K562 (cell line): ENCODE measurements at regions not wholly inside any gene's neighbourhood (a gene's known extent, or its start where the extent isn't known, plus 50 kb on each side); places are given as distances from the start of the nearest gene placed in this dataset.

ENCODE experiments used
- ATAC-seq: fragments of 200-7000 bp; cut with Tn5 transposase; 3 replicates; pipeline ENCODE4 v1.9.1; 2020; ENCODE audit warnings: moderate library complexity
- BruUV-seq: library from RNA; stranded (reverse); fragments of 400-500 nt; replicated peaks from 2 replicates; lab custom pipeline; 2021; lab: Mats Ljungman, UMichigan
- CTCF ChIA-PET: fragments of 300-600 bp; formaldehyde crosslinking; extraction: SDS; loops from one replicate; lab custom pipeline; 2021; ENCODE audit warnings: low intra/inter-chr PET ratio; lab: Yijun Ruan, JAX
- POLR2A ChIA-PET: fragments of 300-600, 350-650 bp; sonication (Branson Sonifier 250); formaldehyde crosslinking; extraction: SDS; loops from one replicate; lab custom pipeline; 2021; ENCODE audit warnings: antibody characterized with exemption, inconsistent platforms; lab: Yijun Ruan, JAX
- DNase-seq, 4 experiments: peaks; one replicate each; pipeline versions ENCODE4 v3.0.0 to v3.0.0-alpha.2; 2011 to 2018; ENCODE audit warnings: low spot score in 3 of 4, mixed read lengths in 3 of 4; ENCODE audit errors: extremely low read depth in 1 of 4
- FAIRE-seq: peaks from 2 replicates; lab custom pipeline; 2011; peaks lifted over from hg19 to GRCh38; lab: Jason Lieb, UNC
- H2AFZ ChIP-seq: 2 replicates; pipeline ENCODE4 v1.6.0; 2011; ENCODE audit warnings: low read depth, low read length, control low read depth, inconsistent platforms
- H3K27ac ChIP-seq: fragments of 200-600 bp; 3 replicates; pipeline ENCODE4 v1.8.0; 2011; ENCODE audit warnings: low read depth, mild to moderate bottlenecking, control low read depth, inconsistent platforms, low read length, moderate library complexity, mixed read lengths; ENCODE audit errors: extremely low read depth
- H3K27me3 ChIP-seq, 2 experiments: fragments of 300-600 bp in 1 of 2; 2 replicates in 1 of 2; 3 replicates in 1 of 2; pipeline versions ENCODE4 v1.6.0 to v1.8.0; 2011; ENCODE audit warnings: inconsistent platforms in 2 of 2, low read length in 2 of 2, mild to moderate bottlenecking in 1 of 2, mixed read lengths in 1 of 2, moderate library complexity in 1 of 2; ENCODE audit not compliant: control insufficient read depth in 2 of 2, insufficient read depth in 2 of 2
- H3K36me3 ChIP-seq: fragments of 300-600 bp; 3 replicates; pipeline ENCODE4 v1.8.0; 2011; ENCODE audit warnings: mild to moderate bottlenecking, low read length, inconsistent platforms; ENCODE audit not compliant: control insufficient read depth, insufficient read depth
- H3K4me1 ChIP-seq, 2 experiments: fragments of 200-600 bp in 1 of 2; replicated peaks in 1 of 2; 2 replicates in 1 of 2; 3 replicates in 1 of 2; pipeline versions ENCODE4 v1.5.1 to v1.8.0; 2011; ENCODE audit warnings: inconsistent platforms in 2 of 2, low read length in 2 of 2, mild to moderate bottlenecking in 1 of 2, mixed read lengths in 1 of 2, moderate library complexity in 1 of 2; ENCODE audit not compliant: control insufficient read depth in 2 of 2, insufficient read depth in 2 of 2
- H3K4me2 ChIP-seq: 2 replicates; pipeline ENCODE4 v1.6.1; 2011; ENCODE audit warnings: low read length, control low read depth, inconsistent platforms, mixed read lengths; ENCODE audit not compliant: insufficient read depth
- H3K4me3 ChIP-seq: fragments of 200-600 bp; sonication (generic), shearing (Covaris generic); 2 replicates; pipeline ENCODE4 v1.5.1; 2016; ENCODE audit warnings: control low read depth, inconsistent platforms
- H3K79me2 ChIP-seq: fragments of 200-600 bp; 3 replicates; pipeline ENCODE4 v1.8.0; 2011; ENCODE audit warnings: low read length, inconsistent platforms; ENCODE audit not compliant: control insufficient read depth, insufficient read depth
- H3K9ac ChIP-seq, 2 experiments: 2 replicates each; pipeline versions ENCODE4 v1.6.0 to v1.6.1; 2011; ENCODE audit warnings: low read depth in 2 of 2, low read length in 2 of 2, control low read depth in 1 of 2, inconsistent platforms in 1 of 2, mild to moderate bottlenecking in 1 of 2, mixed read lengths in 1 of 2; ENCODE audit not compliant: insufficient read depth in 1 of 2
- H3K9me1 ChIP-seq: one replicate; pipeline ENCODE4 v1.6.0; 2011; ENCODE audit warnings: inconsistent platforms, mild to moderate bottlenecking, low read length, moderate library complexity; ENCODE audit not compliant: control insufficient read depth, insufficient read depth
- H3K9me3 ChIP-seq: replicated peaks from 2 replicates; pipeline ENCODE4 v1.5.1; 2011; ENCODE audit warnings: low read depth, low read length, inconsistent platforms; ENCODE audit not compliant: control insufficient read depth, insufficient read depth
- H4K20me1 ChIP-seq: replicated peaks from 2 replicates; pipeline ENCODE4 v1.6.1; 2011; ENCODE audit warnings: low read length, inconsistent platforms, mixed read lengths; ENCODE audit not compliant: control insufficient read depth, insufficient read depth
- CBFA2T2 ChIP-seq: fragments of 450-650 bp; conservative IDR thresholded peaks from 2 replicates; pipeline ENCODE4 v1.6.1; 2017; ENCODE audit warnings: mild to moderate bottlenecking
- CBX1 ChIP-seq: sonication (generic); IDR thresholded peaks from 2 replicates; pipeline ENCODE4 v1.6.1; 2016; ENCODE audit warnings: antibody characterized with exemption, low read depth, mild to moderate bottlenecking
- CSDE1 ChIP-seq, 2 experiments: fragments of 450-650 bp; IDR thresholded peaks; 2 replicates each; pipeline ENCODE4 v1.6.1; 2016; ENCODE audit warnings: mild to moderate bottlenecking in 1 of 2
- GATAD2A ChIP-seq: fragments of 450-650 bp; IDR thresholded peaks from 2 replicates; pipeline ENCODE4 v1.6.1; 2017
- HOXB6 ChIP-seq: fragments of 250-450 bp; sonication (Bioruptor Pico); IDR thresholded peaks from 2 replicates; pipeline ENCODE4 v1.5.1; 2022; ENCODE audit warnings: mild to moderate bottlenecking, borderline replicate concordance
- KAT8 ChIP-seq: fragments of 450-650 bp; IDR thresholded peaks from 2 replicates; pipeline ENCODE4 v1.6.1; 2016; ENCODE audit warnings: low read depth, mild to moderate bottlenecking
- LARP7 ChIP-seq: fragments of 450-650 bp; IDR thresholded peaks from 2 replicates; pipeline ENCODE4 v1.6.1; 2016
- MAFF ChIP-seq: IDR thresholded peaks from 2 replicates; pipeline ENCODE4 v1.6.1; 2012; ENCODE audit warnings: low read length, improper control_type of control experiment
- MYBL2 ChIP-seq, 2 experiments: fragments of 450-650 bp in 1 of 2; sonication (generic) in 1 of 2; formaldehyde crosslinking in 1 of 2; IDR thresholded peaks; 2 replicates each; pipeline versions ENCODE4 v1.6.1 to v1.8.1; 2017 to 2022; ENCODE audit warnings: borderline replicate concordance in 1 of 2, inconsistent platforms in 1 of 2, low read depth in 1 of 2, mild to moderate bottlenecking in 1 of 2, missing genetic modification reagents in 1 of 2, moderate library complexity in 1 of 2
- NCOA4 ChIP-seq: fragments of 450-650 bp; IDR thresholded peaks from 2 replicates; pipeline ENCODE4 v1.6.1; 2018; ENCODE audit warnings: mild to moderate bottlenecking; ENCODE audit not compliant: partially characterized antibody
- NFE2 ChIP-seq: IDR thresholded peaks from 2 replicates; pipeline ENCODE4 v1.6.1; 2014; ENCODE audit warnings: antibody characterized with exemption, low read depth
- SMC3 ChIP-seq: conservative IDR thresholded peaks from 2 replicates; pipeline ENCODE4 v1.6.1; 2011; ENCODE audit warnings: low read depth, low read length, improper control_type of control experiment; ENCODE audit not compliant: insufficient read depth
- ZNF12 ChIP-seq: sonication (generic); formaldehyde crosslinking; IDR thresholded peaks from 2 replicates; pipeline ENCODE4 v1.4.0; 2020; ENCODE audit warnings: mild to moderate bottlenecking, missing genetic modification reagents
- ZNF408 ChIP-seq: fragments of 250-450 bp; sonication (Bioruptor Pico); IDR thresholded peaks from 2 replicates; pipeline ENCODE4 v1.4.0; 2020; ENCODE audit warnings: low read depth, mild to moderate bottlenecking, moderate library complexity
- WGBS: fragments of 100-300 bp; shearing (Covaris generic); methylation state at CpG from one replicate; pipeline ENCODE4 v1.1.6; 2016; ENCODE audit warnings: low coverage, mixed read lengths; ENCODE audit not compliant: insufficient coverage; ENCODE audit errors: missing lambda C conversion rate; 5-methylcytosine and 5-hydroxymethylcytosine counted together
- in situ Hi-C: fragments of 300-500 bp; cut with MboI; formaldehyde crosslinking; loops from 4 replicates; pipeline ENCODE4 v1.15.0; 2018; ENCODE audit warnings: inconsistent platforms, mixed read lengths
- intact Hi-C: fragments of 100-400 bp; cut with micrococcal nuclease; formaldehyde crosslinking; loops from 2 replicates; pipeline ENCODE4 v1.14.2; 2022
- TF ChIP-seq, protein P1 (sequence below): IDR thresholded peaks from 2 replicates; pipeline ENCODE4 v1.6.1; 2012; ENCODE audit warnings: low read depth, low read length, improper control_type of control experiment, borderline replicate concordance

DNA sequence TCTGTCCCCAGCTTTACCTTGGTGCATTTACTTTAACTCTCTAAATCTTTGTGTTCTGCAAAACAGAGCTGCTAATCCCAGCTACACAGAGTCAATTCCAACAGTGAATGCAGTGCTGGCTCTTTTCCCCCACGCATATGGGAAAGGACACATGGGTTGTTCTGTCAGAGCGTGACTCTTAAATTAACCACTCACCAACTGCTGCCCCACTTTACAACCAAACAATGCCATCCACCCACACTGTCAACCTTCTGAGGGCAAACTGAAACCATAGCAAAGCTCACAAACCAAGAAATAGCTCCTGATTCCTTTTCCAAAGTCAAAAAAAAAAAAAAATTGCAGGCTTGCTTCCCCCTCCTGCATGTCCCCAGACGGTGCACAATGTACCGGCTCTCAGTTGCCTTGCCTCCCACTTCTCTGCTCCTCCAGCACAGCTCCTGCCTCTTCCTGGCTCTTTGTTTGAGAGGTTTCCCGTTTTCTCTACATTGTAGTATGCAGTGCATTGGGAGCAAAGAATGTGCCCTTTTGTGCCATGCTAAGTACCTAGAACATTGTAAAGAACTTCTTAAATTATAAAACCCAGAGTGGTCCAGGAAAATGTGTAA is 151.5 kb upstream of the DAPK1 start:
- CTCF ChIA-PET: no interaction called here
- Histone ChIP-seq H4K20me1 (no peaks in the 10 kb centered on the region), H3K4me2 (no peak overlapping the region), H2AFZ (no peak overlapping the region), H3K36me3 (no peaks in the 10 kb centered on the region), H3K27me3 (0 out of 5 replicates have a peak, but pooled peaks cover 0 to 6% of the 10 kb centered on the region in 2 experiments), H3K9me3 (no peaks in the 10 kb centered on the region), H3K79me2 (no peaks in the 10 kb centered on the region), H3K27ac (no peak overlapping the region), H3K9ac (no peak overlapping the region), H3K4me1 (no peaks in the 10 kb centered on the region; a peak in 1 of 5 replicates), H3K4me3 (no peak overlapping the region), H3K9me1 (no peaks in the 10 kb centered on the region)
- no peak for ATAC-seq
- TF ChIP-seq MYBL2 (IDR thresholded peaks at IDR 0.05; ENCODE audit: low read depth): no peak
- TF ChIP-seq MYBL2 (CRISPR knock-in tag; IDR thresholded peaks at IDR 0.05; ENCODE audit: borderline replicate concordance): no peak
- no peak for TF ChIP-seq LARP7
- TF ChIP-seq GATAD2A: no peak
- TF ChIP-seq, protein P1, sequence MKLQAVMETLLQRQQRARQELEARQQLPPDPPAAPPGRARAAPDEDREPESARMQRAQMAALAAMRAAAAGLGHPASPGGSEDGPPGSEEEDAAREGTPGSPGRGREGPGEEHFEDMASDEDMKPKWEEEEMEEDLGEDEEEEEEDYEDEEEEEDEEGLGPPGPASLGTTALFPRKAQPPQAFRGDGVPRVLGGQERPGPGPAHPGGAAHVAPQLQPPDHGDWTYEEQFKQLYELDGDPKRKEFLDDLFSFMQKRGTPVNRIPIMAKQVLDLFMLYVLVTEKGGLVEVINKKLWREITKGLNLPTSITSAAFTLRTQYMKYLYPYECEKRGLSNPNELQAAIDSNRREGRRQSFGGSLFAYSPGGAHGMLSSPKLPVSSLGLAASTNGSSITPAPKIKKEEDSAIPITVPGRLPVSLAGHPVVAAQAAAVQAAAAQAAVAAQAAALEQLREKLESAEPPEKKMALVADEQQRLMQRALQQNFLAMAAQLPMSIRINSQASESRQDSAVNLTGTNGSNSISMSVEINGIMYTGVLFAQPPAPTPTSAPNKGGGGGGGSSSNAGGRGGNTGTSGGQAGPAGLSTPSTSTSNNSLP: no peak
- TF ChIP-seq MAFF: no peak
- TF ChIP-seq CBFA2T2: no peak
- TF ChIP-seq KAT8: no peak
- TF ChIP-seq SMC3: no peak
- no peak for TF ChIP-seq NFE2
- no peak for TF ChIP-seq NCOA4
- TF ChIP-seq ZNF12 (CRISPR knock-in tag): no peak
- TF ChIP-seq CBX1: no peak
- TF ChIP-seq CSDE1 (IDR thresholded peaks at IDR 0.05): no peak
- TF ChIP-seq HOXB6 (CRISPR knock-in tag): no peak
- no peak for TF ChIP-seq ZNF408 (CRISPR knock-in tag)
- no peak for FAIRE-seq
- BruUV-seq: no TSS peak
- DNase-seq: no peak
- intact Hi-C loops (no loop called here), in situ Hi-C loops (loop anchor here (25.0 kb wide), 1 partner anchor 466 kb away; no protein-coding TSS in a partner anchor)
- WGBS: 0% methylated on average over 5 of the region's 5 CpGs
- POLR2A ChIA-PET: no interaction called here
